ENCODE measurements at regions not wholly inside any gene's neighbourhood (a gene's known extent, or its start where the extent isn't known, plus 50 kb on each side); places are given as distances from the start of the nearest gene placed in this dataset.
"Not testable (repeated sequence)": the region's sequence is repeated elsewhere in the genome, so short reads cannot be mapped to it uniquely, and the experiment has no call there.

GRCh38 chr13:33572322-33572721, 245.6 kb upstream of the RFC3 start:
- not testable (repeated sequence) for H3K9me3 Mint-ChIP-seq; H3K36me3 Mint-ChIP-seq (ENCODE audit: low read depth); H3K27me3 Mint-ChIP-seq (ENCODE audit: low read depth); H3K27ac Mint-ChIP-seq; H3K4me1 Mint-ChIP-seq (ENCODE audit: low read depth); H3K4me3 Mint-ChIP-seq; DNase-seq (ENCODE audit: low spot score)

GRCh38 chr13:33575378-33575777, 242.6 kb upstream of the RFC3 start:
- DNase-seq (ENCODE audit: low spot score), result no peak
- no peaks in the 10 kb centered on the region for H3K9me3 Mint-ChIP-seq
- H3K27me3 Mint-ChIP-seq (ENCODE audit: low read depth), result no peaks in the 10 kb centered on the region
- no peak overlapping the region for H3K27ac Mint-ChIP-seq
- no peak overlapping the region for H3K4me3 Mint-ChIP-seq
- H3K36me3 Mint-ChIP-seq (ENCODE audit: low read depth), result no peaks in the 10 kb centered on the region
- peaks cover 1% of the 10 kb centered on the region for H3K4me1 Mint-ChIP-seq (ENCODE audit: low read depth)

- Mint-ChIP-seq H3K9me3 (no peaks in the 10 kb centered on the region), H3K4me1 (ENCODE audit: low read depth) (peaks cover 1% of the 10 kb centered on the region), H3K27ac (no peak overlapping the region), H3K36me3 (ENCODE audit: low read depth) (no peaks in the 10 kb centered on the region), H3K4me3 (no peak overlapping the region), H3K27me3 (ENCODE audit: low read depth) (no peaks in the 10 kb centered on the region)
- DNase-seq (ENCODE audit: low spot score), result no peak
Measured at GRCh38 chr13:33577007-33577406, 240.9 kb upstream of the RFC3 start.

- no peak for DNase-seq (ENCODE audit: low spot score)
- no peaks in the 10 kb centered on the region for H3K4me1 Mint-ChIP-seq (ENCODE audit: low read depth)
- H3K9me3 Mint-ChIP-seq, result no peaks in the 10 kb centered on the region
- no peaks in the 10 kb centered on the region for H3K36me3 Mint-ChIP-seq (ENCODE audit: low read depth)
- no peak overlapping the region for H3K4me3 Mint-ChIP-seq
- no peak overlapping the region for H3K27ac Mint-ChIP-seq
- no peaks in the 10 kb centered on the region for H3K27me3 Mint-ChIP-seq (ENCODE audit: low read depth)
Measured at GRCh38 chr13:33578786-33579185, 239.2 kb upstream of the RFC3 start.

- peaks cover 4% of the 10 kb centered on the region for H3K9me3 Mint-ChIP-seq
- H3K4me1 Mint-ChIP-seq (ENCODE audit: low read depth), result no peaks in the 10 kb centered on the region
- no peak for DNase-seq (ENCODE audit: low spot score)
- no peak overlapping the region for H3K27ac Mint-ChIP-seq
- H3K36me3 Mint-ChIP-seq (ENCODE audit: low read depth), result no peaks in the 10 kb centered on the region
- no peak overlapping the region for H3K4me3 Mint-ChIP-seq
- no peaks in the 10 kb centered on the region for H3K27me3 Mint-ChIP-seq (ENCODE audit: low read depth)
Measured at GRCh38 chr13:33582121-33582520, 235.8 kb upstream of the RFC3 start.

GRCh38 chr13:33583398-33583797, 234.6 kb upstream of the RFC3 start:
- H3K4me3 Mint-ChIP-seq, result no peak overlapping the region
- H3K4me1 Mint-ChIP-seq (ENCODE audit: low read depth), result no peaks in the 10 kb centered on the region
- H3K9me3 Mint-ChIP-seq, result peaks cover 4% of the 10 kb centered on the region
- no peak for DNase-seq (ENCODE audit: low spot score)
- H3K27ac Mint-ChIP-seq, result no peak overlapping the region
- H3K36me3 Mint-ChIP-seq (ENCODE audit: low read depth), result no peaks in the 10 kb centered on the region
- no peaks in the 10 kb centered on the region for H3K27me3 Mint-ChIP-seq (ENCODE audit: low read depth)

GRCh38 chr13:33590936-33591335, 227.0 kb upstream of the RFC3 start:
- no peaks in the 10 kb centered on the region for H3K27me3 Mint-ChIP-seq (ENCODE audit: low read depth)
- no peak for DNase-seq (ENCODE audit: low spot score)
- no peak overlapping the region for H3K27ac Mint-ChIP-seq
- H3K4me3 Mint-ChIP-seq, result no peak overlapping the region
- no peaks in the 10 kb centered on the region for H3K36me3 Mint-ChIP-seq (ENCODE audit: low read depth)
- H3K9me3 Mint-ChIP-seq, result no peaks in the 10 kb centered on the region
- H3K4me1 Mint-ChIP-seq (ENCODE audit: low read depth), result no peaks in the 10 kb centered on the region

- Mint-ChIP-seq H3K36me3 (ENCODE audit: low read depth) (peaks cover 16% of the 10 kb centered on the region), H3K9me3 (peaks cover 26% of the 10 kb centered on the region), H3K27ac (no peak overlapping the region), H3K4me3 (no peak overlapping the region), H3K4me1 (ENCODE audit: low read depth) (peaks cover 13% of the 10 kb centered on the region), H3K27me3 (ENCODE audit: low read depth) (no peaks in the 10 kb centered on the region)
- DNase-seq (ENCODE audit: low spot score), result no peak
Measured at GRCh38 chr13:33606692-33607091, 211.3 kb upstream of the RFC3 start.

- peak overlapping the region; percentile 88 for H3K4me3 Mint-ChIP-seq
- peaks cover 34% of the 10 kb centered on the region for H3K4me1 Mint-ChIP-seq (ENCODE audit: low read depth)
- peaks cover 14% of the 10 kb centered on the region for H3K36me3 Mint-ChIP-seq (ENCODE audit: low read depth)
- H3K9me3 Mint-ChIP-seq, result peaks cover 8% of the 10 kb centered on the region
- DNase-seq (ENCODE audit: low spot score), result peak; percentile 70
- H3K27ac Mint-ChIP-seq, result peak overlapping the region; percentile 96
- H3K27me3 Mint-ChIP-seq (ENCODE audit: low read depth), result no peaks in the 10 kb centered on the region
Measured at GRCh38 chr13:33610438-33611120, 207.4 kb upstream of the RFC3 start.

GRCh38 chr13:33611121-33611805, 206.7 kb upstream of the RFC3 start:
- Mint-ChIP-seq H3K27me3 (ENCODE audit: low read depth) (no peaks in the 10 kb centered on the region), H3K36me3 (ENCODE audit: low read depth) (peaks cover 14% of the 10 kb centered on the region), H3K27ac (peak overlapping the region; percentile 96), H3K9me3 (peaks cover 6% of the 10 kb centered on the region), H3K4me1 (ENCODE audit: low read depth) (peaks cover 34% of the 10 kb centered on the region), H3K4me3 (peak overlapping the region; percentile 88)
- no peak for DNase-seq (ENCODE audit: low spot score)

- Mint-ChIP-seq H3K4me1 (ENCODE audit: low read depth) (peaks cover 34% of the 10 kb centered on the region), H3K9me3 (peaks cover 6% of the 10 kb centered on the region), H3K27ac (peak overlapping the region; percentile 96), H3K4me3 (peak overlapping the region; percentile 60), H3K27me3 (ENCODE audit: low read depth) (no peaks in the 10 kb centered on the region), H3K36me3 (ENCODE audit: low read depth) (peaks cover 14% of the 10 kb centered on the region)
- peak; percentile 65 for DNase-seq (ENCODE audit: low spot score)
Measured at GRCh38 chr13:33612641-33613638, 205.0 kb upstream of the RFC3 start.

- H3K27ac Mint-ChIP-seq, result no peak overlapping the region
Measured at GRCh38 chr13:33615436-33615835, 202.5 kb upstream of the RFC3 start.

GRCh38 chr13:33616130-33616529, 201.8 kb upstream of the RFC3 start:
- Mint-ChIP-seq H3K9me3 (no peaks in the 10 kb centered on the region), H3K27ac (no peak overlapping the region), H3K4me1 (ENCODE audit: low read depth) (peaks cover 30% of the 10 kb centered on the region), H3K36me3 (ENCODE audit: low read depth) (peaks cover 3% of the 10 kb centered on the region), H3K4me3 (no peak overlapping the region), H3K27me3 (ENCODE audit: low read depth) (no peaks in the 10 kb centered on the region)
- DNase-seq (ENCODE audit: low spot score), result no peak

More at GRCh38 chr13:33615436-33615835, 202.5 kb upstream of the RFC3 start:
- Mint-ChIP-seq H3K4me3 (no peak overlapping the region), H3K36me3 (ENCODE audit: low read depth) (peaks cover 8% of the 10 kb centered on the region), H3K9me3 (no peaks in the 10 kb centered on the region), H3K27me3 (ENCODE audit: low read depth) (no peaks in the 10 kb centered on the region), H3K4me1 (ENCODE audit: low read depth) (peaks cover 37% of the 10 kb centered on the region)
- DNase-seq (ENCODE audit: low spot score), result no peak

- Mint-ChIP-seq H3K9me3 (no peaks in the 10 kb centered on the region), H3K27me3 (ENCODE audit: low read depth) (no peaks in the 10 kb centered on the region), H3K36me3 (ENCODE audit: low read depth) (no peaks in the 10 kb centered on the region), H3K4me3 (no peak overlapping the region), H3K4me1 (ENCODE audit: low read depth) (peaks cover 21% of the 10 kb centered on the region), H3K27ac (no peak overlapping the region)
- DNase-seq (ENCODE audit: low spot score), result no peak
Measured at GRCh38 chr13:33617055-33617454, 200.9 kb upstream of the RFC3 start.

All from T-helper 2 cell treated with Interferon-gamma antibody and Interleukin-4, amounts not matched to agents 5 μg/mL and 100 μg/mL, for 36 hours (primary cell).